KBM-7 (cell line): ENCODE measurements at regions not wholly inside any gene's neighbourhood (a gene's known extent, or its start where the extent isn't known, plus 50 kb on each side); places are given as distances from the start of the nearest gene placed in this dataset.

ENCODE experiments used
- DNase-seq: peaks from one replicate; pipeline ENCODE4 v3.0.0-alpha.2; 2015
- in situ Hi-C: fragments of 300-500 bp; cut with MboI; formaldehyde crosslinking; loops from 2 replicates; pipeline ENCODE4 v1.14.3; 2020; ENCODE audit warnings: low sequenced_read_pairs, low pct_unique_long_range_greater_than_20kb, mixed read lengths

GRCh38 chr10:111525696-111526095 lies 448.9 kb downstream of the ADRA2A start:
- no peak for DNase-seq
- in situ Hi-C loops: no loop called here

GRCh38 chr10:111531690-111532089 lies 454.9 kb downstream of the ADRA2A start:
- DNase-seq: peak; percentile 16
- in situ Hi-C loops: no loop called here

- in situ Hi-C loops: no loop called here
- DNase-seq: no peak
Observed at GRCh38 chr10:111532139-111532538, 455.3 kb downstream of the ADRA2A start.

- in situ Hi-C loops: no loop called here
Observed at GRCh38 chr10:111539246-111539645, 462.4 kb downstream of the ADRA2A start.

GRCh38 chr10:111543854-111544253 lies 467.0 kb downstream of the ADRA2A start:
- in situ Hi-C loops: no loop called here
- no peak for DNase-seq

More at GRCh38 chr10:111539246-111539645, 462.4 kb downstream of the ADRA2A start:
- no peak for DNase-seq

- DNase-seq: no peak
- in situ Hi-C loops: no loop called here
Observed at GRCh38 chr10:111545861-111546605, 469.2 kb downstream of the ADRA2A start.

GRCh38 chr10:111548084-111548726 lies 471.4 kb downstream of the ADRA2A start:
- in situ Hi-C loops: no loop called here
- DNase-seq: no peak

- no peak for DNase-seq
- in situ Hi-C loops: no loop called here
Observed at GRCh38 chr10:111551001-111551400, 474.2 kb downstream of the ADRA2A start.

- in situ Hi-C loops: no loop called here
- no peak for DNase-seq
Observed at GRCh38 chr10:111556666-111557065, 479.8 kb downstream of the ADRA2A start.

- in situ Hi-C loops: no loop called here
- DNase-seq: no peak
Observed at GRCh38 chr10:111558211-111558610, 481.4 kb downstream of the ADRA2A start.

GRCh38 chr10:111560027-111560426 lies 483.2 kb downstream of the ADRA2A start:
- in situ Hi-C loops: no loop called here
- DNase-seq: no peak

GRCh38 chr10:111561124-111561523 lies 484.3 kb downstream of the ADRA2A start:
- DNase-seq: no peak

GRCh38 chr10:111565542-111565941 lies 488.7 kb downstream of the ADRA2A start:
- no peak for DNase-seq
- in situ Hi-C loops: no loop called here

More at GRCh38 chr10:111561124-111561523, 484.3 kb downstream of the ADRA2A start:
- in situ Hi-C loops: no loop called here

GRCh38 chr10:111578076-111578475 lies 501.2 kb downstream of the ADRA2A start:
- in situ Hi-C loops: no loop called here
- no peak for DNase-seq

- in situ Hi-C loops: no loop called here
- DNase-seq: no peak
Observed at GRCh38 chr10:111579473-111579872, 502.6 kb downstream of the ADRA2A start.

GRCh38 chr10:111590703-111591102 lies 513.9 kb downstream of the ADRA2A start:
- no peak for DNase-seq
- in situ Hi-C loops: no loop called here

GRCh38 chr10:111593578-111593977 lies 516.7 kb downstream of the ADRA2A start:
- DNase-seq: no peak
- in situ Hi-C loops: no loop called here

GRCh38 chr10:111595173-111595572 lies 518.3 kb downstream of the ADRA2A start:
- in situ Hi-C loops: no loop called here
- no peak for DNase-seq

GRCh38 chr10:111598433-111599059 lies 521.7 kb downstream of the ADRA2A start:
- DNase-seq: peak; percentile 58
- in situ Hi-C loops: no loop called here

GRCh38 chr10:111599943-111600342 lies 523.1 kb downstream of the ADRA2A start:
- DNase-seq: no peak
- in situ Hi-C loops: no loop called here
